ENCODE measurements at regions not wholly inside any gene's neighbourhood (a gene's known extent, or its start where the extent isn't known, plus 50 kb on each side); places are given as distances from the start of the nearest gene placed in this dataset.

- no peak overlapping the region for H3K4me3 ChIP-seq
- no peaks in the 10 kb centered on the region for H3K27me3 ChIP-seq
- H3K4me1 ChIP-seq = no peaks in the 10 kb centered on the region
- no peak for DNase-seq (ENCODE audit: low spot score in 2 of 2)
- no peak overlapping the region for H3K27ac ChIP-seq
- intact Hi-C loops (cut with DNase I) = no loop called here
- TF ChIP-seq CTCF (IDR thresholded peaks at IDR 0.05) = no peak
- no peaks in the 10 kb centered on the region for H3K36me3 ChIP-seq
- no peaks in the 10 kb centered on the region for H3K9me3 ChIP-seq
Observed at GRCh38 chr20:22944936-22945335, 90.2 kb upstream of the SSTR4 start.

- Histone ChIP-seq H3K27me3 (no peaks in the 10 kb centered on the region), H3K36me3 (no peaks in the 10 kb centered on the region), H3K9me3 (no peaks in the 10 kb centered on the region), H3K4me1 (no peaks in the 10 kb centered on the region), H3K27ac (no peak overlapping the region), H3K4me3 (no peak overlapping the region)
- no peak for TF ChIP-seq CTCF (IDR thresholded peaks at IDR 0.05)
- no peak for DNase-seq (ENCODE audit: low spot score in 2 of 2)
- intact Hi-C loops (cut with DNase I) = no loop called here
Observed at GRCh38 chr20:22946596-22946995, 88.5 kb upstream of the SSTR4 start.

- Histone ChIP-seq H3K27me3 (no peaks in the 10 kb centered on the region), H3K36me3 (no peaks in the 10 kb centered on the region), H3K27ac (no peak overlapping the region), H3K4me3 (no peak overlapping the region), H3K4me1 (no peaks in the 10 kb centered on the region), H3K9me3 (no peaks in the 10 kb centered on the region)
- intact Hi-C loops (cut with DNase I) = no loop called here
- TF ChIP-seq CTCF (IDR thresholded peaks at IDR 0.05) = no peak
- DNase-seq (ENCODE audit: low spot score in 2 of 2) = no peak
Observed at GRCh38 chr20:22949331-22950109, 85.6 kb upstream of the SSTR4 start.

GRCh38 chr20:22951966-22952365, 83.1 kb upstream of the SSTR4 start:
- intact Hi-C loops (cut with DNase I) = no loop called here
- H3K9me3 ChIP-seq = no peaks in the 10 kb centered on the region
- H3K4me1 ChIP-seq = no peaks in the 10 kb centered on the region
- H3K4me3 ChIP-seq = no peak overlapping the region
- H3K27me3 ChIP-seq = no peaks in the 10 kb centered on the region
- H3K36me3 ChIP-seq = no peaks in the 10 kb centered on the region
- DNase-seq (ENCODE audit: low spot score in 2 of 2) = no peak
- H3K27ac ChIP-seq = no peak overlapping the region
- TF ChIP-seq CTCF (IDR thresholded peaks at IDR 0.05) = no peak

GRCh38 chr20:22954661-22955060, 80.5 kb upstream of the SSTR4 start:
- Histone ChIP-seq H3K4me3 (no peak overlapping the region), H3K9me3 (no peaks in the 10 kb centered on the region), H3K4me1 (no peaks in the 10 kb centered on the region), H3K27me3 (no peaks in the 10 kb centered on the region), H3K36me3 (no peaks in the 10 kb centered on the region), H3K27ac (no peak overlapping the region)
- no peak for DNase-seq (ENCODE audit: low spot score in 2 of 2)
- intact Hi-C loops (cut with DNase I) = no loop called here
- no peak for TF ChIP-seq CTCF (IDR thresholded peaks at IDR 0.05)

GRCh38 chr20:22958390-22958789, 76.7 kb upstream of the SSTR4 start:
- H3K36me3 ChIP-seq = no peaks in the 10 kb centered on the region
- no peak for TF ChIP-seq CTCF (IDR thresholded peaks at IDR 0.05)
- no peaks in the 10 kb centered on the region for H3K27me3 ChIP-seq
- H3K27ac ChIP-seq = no peak overlapping the region
- intact Hi-C loops (cut with DNase I) = no loop called here
- no peak overlapping the region for H3K4me3 ChIP-seq
- H3K9me3 ChIP-seq = no peaks in the 10 kb centered on the region
- DNase-seq (ENCODE audit: low spot score in 2 of 2) = no peak
- no peaks in the 10 kb centered on the region for H3K4me1 ChIP-seq
